ENCODE measurements at regions not wholly inside any gene's neighbourhood (a gene's known extent, or its start where the extent isn't known, plus 50 kb on each side); places are given as distances from the start of the nearest gene placed in this dataset.

- in situ Hi-C loops (cut with MboI), result no loop called here
Measured at GRCh38 chr16:85417156-85417860, 195.8 kb upstream of the GSE1 start.

GRCh38 chr16:85418978-85419491, 194.1 kb upstream of the GSE1 start:
- Histone ChIP-seq H3K4me2 (ENCODE audit: unreplicated experiment) (no peak overlapping the region), H3K9me3 (ENCODE audit: low read depth) (no peaks in the 10 kb centered on the region), H3K27me3 (replicated peaks; ENCODE audit: insufficient read depth) (no peaks in the 10 kb centered on the region), H3K9ac (no peak overlapping the region), H4K20me1 (ENCODE audit: insufficient read depth) (no peaks in the 10 kb centered on the region), H2AFZ (no peak overlapping the region), H3K4me1 (ENCODE audit: insufficient read depth) (no peaks in the 10 kb centered on the region), H3K9me2 (ENCODE audit: insufficient read depth) (no peaks in the 10 kb centered on the region), H3F3A (ENCODE audit: insufficient read depth) (no peaks in the 10 kb centered on the region), H3K27ac (no peak overlapping the region), H3K36me3 (ENCODE audit: low read depth) (no peaks in the 10 kb centered on the region), H3K4me3 (no peak overlapping the region), H3K79me2 (ENCODE audit: insufficient read depth) (peaks cover 30% of the 10 kb centered on the region)
- 87% methylated on average over 17 of the region's 17 CpGs for WGBS, 2 experiments (ENCODE audit: low coverage in 1 of 2, low lambda C conversion rate in 2 of 2, missing lambda C conversion rate in 2 of 2)
- no peak for DNase-seq
- in situ Hi-C loops (cut with MboI), result no loop called here
- no peak for TF ChIP-seq EZH2 (IDR thresholded peaks at IDR 0.05; ENCODE audit: insufficient read depth, poor library complexity, severe bottlenecking)
- no peak for TF ChIP-seq EZH2phosphoT487 (IDR thresholded peaks at IDR 0.05; ENCODE audit: insufficient read depth, low read depth)

More at GRCh38 chr16:85417156-85417860, 195.8 kb upstream of the GSE1 start:
- Histone ChIP-seq H3K27ac (no peak overlapping the region), H3K4me1 (ENCODE audit: insufficient read depth) (no peaks in the 10 kb centered on the region), H3F3A (ENCODE audit: insufficient read depth) (no peaks in the 10 kb centered on the region), H3K4me2 (ENCODE audit: unreplicated experiment) (no peak overlapping the region), H3K36me3 (ENCODE audit: low read depth) (no peaks in the 10 kb centered on the region), H3K27me3 (replicated peaks; ENCODE audit: insufficient read depth) (no peaks in the 10 kb centered on the region), H3K79me2 (ENCODE audit: insufficient read depth) (peaks cover 33% of the 10 kb centered on the region), H4K20me1 (ENCODE audit: insufficient read depth) (no peaks in the 10 kb centered on the region), H3K9ac (no peak overlapping the region), H3K4me3 (no peak overlapping the region), H2AFZ (no peak overlapping the region), H3K9me2 (ENCODE audit: insufficient read depth) (no peaks in the 10 kb centered on the region), H3K9me3 (ENCODE audit: low read depth) (no peaks in the 10 kb centered on the region)
- WGBS, 2 experiments (ENCODE audit: low coverage in 1 of 2, low lambda C conversion rate in 2 of 2, missing lambda C conversion rate in 2 of 2), result 93 to 94% methylated on average over 14 of the region's 14 CpGs
- DNase-seq, result no peak
- TF ChIP-seq EZH2phosphoT487 (IDR thresholded peaks at IDR 0.05; ENCODE audit: insufficient read depth, low read depth), result no peak
- TF ChIP-seq EZH2 (IDR thresholded peaks at IDR 0.05; ENCODE audit: insufficient read depth, poor library complexity, severe bottlenecking), result no peak

- H3K4me1 ChIP-seq (ENCODE audit: insufficient read depth), result no peaks in the 10 kb centered on the region
- H3K4me2 ChIP-seq (ENCODE audit: unreplicated experiment), result no peak overlapping the region
- H3K9me3 ChIP-seq (ENCODE audit: low read depth), result no peaks in the 10 kb centered on the region
- no peaks in the 10 kb centered on the region for H3F3A ChIP-seq (ENCODE audit: insufficient read depth)
- in situ Hi-C loops (cut with MboI), result no loop called here
- H3K4me3 ChIP-seq, result no peak overlapping the region
- TF ChIP-seq EZH2phosphoT487 (IDR thresholded peaks at IDR 0.05; ENCODE audit: insufficient read depth, low read depth) (no peak), EZH2 (IDR thresholded peaks at IDR 0.05; ENCODE audit: insufficient read depth, poor library complexity, severe bottlenecking) (no peak)
- no peak overlapping the region for H2AFZ ChIP-seq
- 88 to 89% methylated on average over 20 to 21 of the region's 21 CpGs for WGBS, 2 experiments (ENCODE audit: low coverage in 1 of 2, low lambda C conversion rate in 2 of 2, missing lambda C conversion rate in 2 of 2)
- H3K9me2 ChIP-seq (ENCODE audit: insufficient read depth), result no peaks in the 10 kb centered on the region
- no peaks in the 10 kb centered on the region for H3K36me3 ChIP-seq (ENCODE audit: low read depth)
- no peak for DNase-seq
- peaks cover 24% of the 10 kb centered on the region for H3K79me2 ChIP-seq (ENCODE audit: insufficient read depth)
- H3K27me3 ChIP-seq (replicated peaks; ENCODE audit: insufficient read depth), result no peaks in the 10 kb centered on the region
- H3K9ac ChIP-seq, result no peak overlapping the region
- H3K27ac ChIP-seq, result no peak overlapping the region
- no peaks in the 10 kb centered on the region for H4K20me1 ChIP-seq (ENCODE audit: insufficient read depth)
Measured at GRCh38 chr16:85419503-85420408, 193.4 kb upstream of the GSE1 start.

GRCh38 chr16:85420501-85421337, 192.4 kb upstream of the GSE1 start:
- WGBS, 2 experiments (ENCODE audit: low coverage in 1 of 2, low lambda C conversion rate in 2 of 2, missing lambda C conversion rate in 2 of 2), result 51 to 59% methylated on average over 34 to 41 of the region's 42 CpGs
- no peaks in the 10 kb centered on the region for H3K27me3 ChIP-seq (replicated peaks; ENCODE audit: insufficient read depth)
- H3K36me3 ChIP-seq (ENCODE audit: low read depth), result no peaks in the 10 kb centered on the region
- H3K9me2 ChIP-seq (ENCODE audit: insufficient read depth), result no peaks in the 10 kb centered on the region
- no peaks in the 10 kb centered on the region for H3K9me3 ChIP-seq (ENCODE audit: low read depth)
- H3F3A ChIP-seq (ENCODE audit: insufficient read depth), result no peaks in the 10 kb centered on the region
- DNase-seq, result peak; percentile 65
- H3K4me2 ChIP-seq (ENCODE audit: unreplicated experiment), result no peak overlapping the region
- H3K79me2 ChIP-seq (ENCODE audit: insufficient read depth), result peaks cover 18% of the 10 kb centered on the region; the same call in 1 of the 2 replicates
- no peaks in the 10 kb centered on the region for H3K4me1 ChIP-seq (ENCODE audit: insufficient read depth)
- TF ChIP-seq EZH2phosphoT487 (IDR thresholded peaks at IDR 0.05; ENCODE audit: insufficient read depth, low read depth) (no peak), EZH2 (IDR thresholded peaks at IDR 0.05; ENCODE audit: insufficient read depth, poor library complexity, severe bottlenecking) (no peak)
- H4K20me1 ChIP-seq (ENCODE audit: insufficient read depth), result no peaks in the 10 kb centered on the region
- no peak overlapping the region for H3K9ac ChIP-seq
- H3K27ac ChIP-seq, result no peak overlapping the region
- in situ Hi-C loops (cut with MboI), result no loop called here
- H2AFZ ChIP-seq, result no peak overlapping the region
- H3K4me3 ChIP-seq, result no peak overlapping the region
